Hematopoietic multipotent progenitor cell (in vitro differentiated cells): ENCODE measurements at regions not wholly inside any gene's neighbourhood (a gene's known extent, or its start where the extent isn't known, plus 50 kb on each side); places are given as distances from the start of the nearest gene placed in this dataset.
"Not testable (repeated sequence)": the region's sequence is repeated elsewhere in the genome, so short reads cannot be mapped to it uniquely, and the experiment has no call there.

Experiments used
- DNase-seq, 3 donors: peaks; one replicate each; pipeline ENCODE4 v3.0.0-alpha.2; 2011 to 2015; ENCODE audit warnings: low read depth in 2 of 3, low spot score in 2 of 3

GRCh38 chr15:36426691-36427090, 152.7 kb upstream of the CDIN1 start:
- no peak for DNase-seq

GRCh38 chr15:36428102-36428845, 151.2 kb upstream of the CDIN1 start:
- no peak for DNase-seq

GRCh38 chr15:36429707-36430106, 149.7 kb upstream of the CDIN1 start:
- DNase-seq, result no peak

- no peak for DNase-seq
Measured at GRCh38 chr15:36430280-36430679, 149.1 kb upstream of the CDIN1 start.

- DNase-seq, result no peak
Measured at GRCh38 chr15:36430726-36431265, 148.6 kb upstream of the CDIN1 start.

- no peak for DNase-seq
Measured at GRCh38 chr15:36432161-36432560, 147.3 kb upstream of the CDIN1 start.

GRCh38 chr15:36434177-36434576, 145.2 kb upstream of the CDIN1 start:
- DNase-seq, result no peak

GRCh38 chr15:36438499-36438898, 140.9 kb upstream of the CDIN1 start:
- DNase-seq, result no peak

GRCh38 chr15:36447373-36447772, 132.1 kb upstream of the CDIN1 start:
- DNase-seq, result no peak

GRCh38 chr15:36448418-36448817, 131.0 kb upstream of the CDIN1 start:
- DNase-seq, result no peak

- no peak for DNase-seq
Measured at GRCh38 chr15:36449084-36449661, 130.3 kb upstream of the CDIN1 start.

- no peak for DNase-seq
Measured at GRCh38 chr15:36449662-36450145, 129.7 kb upstream of the CDIN1 start.

- DNase-seq, result not testable (repeated sequence)
Measured at GRCh38 chr15:36454244-36454643, 125.2 kb upstream of the CDIN1 start.

- no peak for DNase-seq
Measured at GRCh38 chr15:36458411-36458810, 121.0 kb upstream of the CDIN1 start.

- no peak for DNase-seq
Measured at GRCh38 chr15:36465304-36465703, 114.1 kb upstream of the CDIN1 start.

- no peak for DNase-seq
Measured at GRCh38 chr15:36468746-36469145, 110.7 kb upstream of the CDIN1 start.

GRCh38 chr15:36469311-36469966, 110.0 kb upstream of the CDIN1 start:
- DNase-seq, result no peak

- no peak for DNase-seq
Measured at GRCh38 chr15:36472672-36473071, 106.8 kb upstream of the CDIN1 start.

- DNase-seq, result no peak
Measured at GRCh38 chr15:36478561-36478960, 100.9 kb upstream of the CDIN1 start.

- no peak for DNase-seq
Measured at GRCh38 chr15:36479200-36479896, 100.1 kb upstream of the CDIN1 start.

GRCh38 chr15:36481156-36481555, 98.3 kb upstream of the CDIN1 start:
- DNase-seq, result no peak
